ENCODE measurements at regions not wholly inside any gene's neighbourhood (a gene's known extent, or its start where the extent isn't known, plus 50 kb on each side); places are given as distances from the start of the nearest gene placed in this dataset.
"Not testable (repeated sequence)": the region's sequence is repeated elsewhere in the genome, so short reads cannot be mapped to it uniquely, and the experiment has no call there.

- DNase-seq, result no peak
Observed at GRCh38 chr12:60539592-60539991, 943.8 kb downstream of the SLC16A7 start.

- no peak for DNase-seq
Observed at GRCh38 chr12:60568914-60569313, 973.1 kb downstream of the SLC16A7 start.

GRCh38 chr12:60577607-60578006 is 981.8 kb downstream of the SLC16A7 start:
- no peak for DNase-seq

- DNase-seq, result not testable (repeated sequence)
Observed at GRCh38 chr12:60587664-60588063, 991.8 kb downstream of the SLC16A7 start.

GRCh38 chr12:60594035-60594711 is 998.3 kb downstream of the SLC16A7 start:
- no peak for DNase-seq

GRCh38 chr12:60602601-60603000 is 1006.8 kb downstream of the SLC16A7 start:
- no peak for DNase-seq

- not testable (repeated sequence) for DNase-seq
Observed at GRCh38 chr12:60603475-60603874, 1007.6 kb downstream of the SLC16A7 start.

GRCh38 chr12:60616400-60616799 is 1020.6 kb downstream of the SLC16A7 start:
- DNase-seq, result no peak

GRCh38 chr12:60630796-60631195 is 1035.0 kb downstream of the SLC16A7 start:
- no peak for DNase-seq

GRCh38 chr12:60644076-60644475 is 1048.2 kb downstream of the SLC16A7 start:
- no peak for DNase-seq

- no peak for DNase-seq
Observed at GRCh38 chr12:60666895-60667294, 1071.1 kb downstream of the SLC16A7 start.

- DNase-seq, result no peak
Observed at GRCh38 chr12:60672949-60673348, 1077.1 kb downstream of the SLC16A7 start.

- DNase-seq, result no peak
Observed at GRCh38 chr12:60684988-60685655, 1089.3 kb downstream of the SLC16A7 start.

- no peak for DNase-seq
Observed at GRCh38 chr12:60689137-60689536, 1093.3 kb downstream of the SLC16A7 start.

GRCh38 chr12:60693019-60693626 is 1097.3 kb downstream of the SLC16A7 start:
- DNase-seq, result no peak

GRCh38 chr12:60704171-60704914 is 1108.5 kb downstream of the SLC16A7 start:
- DNase-seq, result no peak

- DNase-seq, result no peak
Observed at GRCh38 chr12:60710246-60710645, 1114.4 kb downstream of the SLC16A7 start.

- no peak for DNase-seq
Observed at GRCh38 chr12:60714141-60714900, 1118.5 kb downstream of the SLC16A7 start.

- DNase-seq, result no peak
Observed at GRCh38 chr12:60724475-60724874, 1128.6 kb downstream of the SLC16A7 start.

GRCh38 chr12:60724984-60725383 is 1129.2 kb downstream of the SLC16A7 start:
- DNase-seq, result no peak

- DNase-seq, result no peak
Observed at GRCh38 chr12:60752589-60752988, 1156.8 kb downstream of the SLC16A7 start.

- no peak for DNase-seq
Observed at GRCh38 chr12:60758224-60758623, 1162.4 kb downstream of the SLC16A7 start.

GRCh38 chr12:60760965-60761364 is 1165.1 kb downstream of the SLC16A7 start:
- DNase-seq, result no peak
